Fibroblast of lung (primary cell): ENCODE measurements at regions not wholly inside any gene's neighbourhood (a gene's known extent, or its start where the extent isn't known, plus 50 kb on each side); places are given as distances from the start of the nearest gene placed in this dataset.

ENCODE experiments used
- DNase-seq, 2 donors: peaks; one replicate each; pipeline versions ENCODE4 v3.0.0 to v3.0.0-alpha.2; 2010; ENCODE audit warnings: low read depth in 2 of 2
- H2AFZ ChIP-seq: 2 replicates; pipeline ENCODE4 v1.5.1; 2012; ENCODE audit warnings: low read length, control low read depth, inconsistent platforms
- H3K27ac ChIP-seq: 2 replicates; pipeline ENCODE4 v1.5.1; 2011; ENCODE audit warnings: low read length, control low read depth; ENCODE audit not compliant: insufficient read depth
- H3K27me3 ChIP-seq: 2 replicates; pipeline ENCODE4 v1.5.1; 2011; ENCODE audit warnings: mild to moderate bottlenecking, low read length; ENCODE audit not compliant: control insufficient read depth, insufficient read depth
- H3K36me3 ChIP-seq: 2 replicates; pipeline ENCODE4 v1.5.1; 2011; ENCODE audit warnings: low read length; ENCODE audit not compliant: control insufficient read depth, insufficient read depth
- H3K4me1 ChIP-seq: 2 replicates; pipeline ENCODE4 v1.5.1; 2011; ENCODE audit warnings: low read length; ENCODE audit not compliant: control insufficient read depth, insufficient read depth; ENCODE audit errors: extremely low read depth
- H3K4me2 ChIP-seq: 2 replicates; pipeline ENCODE4 v1.5.1; 2011; ENCODE audit warnings: low read length, control low read depth; ENCODE audit not compliant: insufficient read depth; ENCODE audit errors: extremely low read depth
- H3K4me3 ChIP-seq, 4 experiments: fragments of 200-600 bp in 1 of 4; sonication (generic) in 1 of 4; replicated peaks in 1 of 4; 2 replicates each; pipeline ENCODE4 v1.5.1; 2011 to 2016; ENCODE audit warnings: low read length in 4 of 4, low read depth in 3 of 4, mild to moderate bottlenecking in 3 of 4, control low read depth in 2 of 4, inconsistent platforms in 1 of 4, mixed read lengths in 1 of 4; ENCODE audit not compliant: insufficient read depth in 1 of 4; ENCODE audit errors: control extremely low read depth in 1 of 4
- H3K79me2 ChIP-seq: 2 replicates; pipeline ENCODE4 v1.5.1; 2012; ENCODE audit warnings: mild to moderate bottlenecking, low read length, inconsistent platforms; ENCODE audit not compliant: control insufficient read depth, insufficient read depth
- H3K9ac ChIP-seq: 2 replicates; pipeline ENCODE4 v1.5.1; 2011; ENCODE audit warnings: mild to moderate bottlenecking, low read length, control low read depth; ENCODE audit not compliant: insufficient read depth
- H3K9me3 ChIP-seq: 2 replicates; pipeline ENCODE4 v1.5.1; 2012; ENCODE audit warnings: low read depth, low read length; ENCODE audit not compliant: control insufficient read depth, insufficient read depth
- H4K20me1 ChIP-seq: 2 replicates; pipeline ENCODE4 v1.5.1; 2011; ENCODE audit warnings: low read length; ENCODE audit not compliant: control insufficient read depth, insufficient read depth; ENCODE audit errors: extremely low read depth
- CTCF ChIP-seq, 2 donors: IDR thresholded peaks in 1 of 2; conservative IDR thresholded peaks in 1 of 2; 1 replicate in 1 of 2; 2 replicates in 1 of 2; pipeline ENCODE4 v1.5.1; 2011 to 2012; ENCODE audit warnings: low read length in 2 of 2, control low read depth in 1 of 2, inconsistent platforms in 1 of 2, low read depth in 1 of 2, mild to moderate bottlenecking in 1 of 2
- EZH2 ChIP-seq: IDR thresholded peaks from 2 replicates; pipeline ENCODE4 v1.5.1; 2012; ENCODE audit warnings: low read length, control low read depth, mild to moderate bottlenecking; ENCODE audit errors: missing control alignments

- Histone ChIP-seq H3K4me1 (no peaks in the 10 kb centered on the region), H3K9ac (no peak overlapping the region), H3K9me3 (no peaks in the 10 kb centered on the region), H3K79me2 (no peaks in the 10 kb centered on the region), H2AFZ (no peak overlapping the region), H4K20me1 (no peaks in the 10 kb centered on the region), H3K4me2 (no peak overlapping the region), H3K27ac (no peak overlapping the region), H3K27me3 (no peaks in the 10 kb centered on the region), H3K4me3 (no peak overlapping the region), H3K36me3 (no peaks in the 10 kb centered on the region)
- DNase-seq, result peak; percentile 24 to 33
- TF ChIP-seq EZH2 (no peak), CTCF (conservative IDR thresholded peaks at IDR 0.05 in 1 of 2, IDR thresholded peaks at IDR 0.05 in 1 of 2; ENCODE audit: low read depth in 1 of 2, low read length in 2 of 2) (no peak)
Measured at GRCh38 chr2:122236152-122236874, 480.9 kb downstream of the TSN start.

GRCh38 chr2:122236925-122237324, 481.5 kb downstream of the TSN start:
- Histone ChIP-seq H4K20me1 (no peaks in the 10 kb centered on the region), H3K79me2 (no peaks in the 10 kb centered on the region), H3K27me3 (no peaks in the 10 kb centered on the region), H2AFZ (no peak overlapping the region), H3K4me3 (no peak overlapping the region), H3K9me3 (no peaks in the 10 kb centered on the region), H3K27ac (no peak overlapping the region), H3K4me1 (no peaks in the 10 kb centered on the region), H3K4me2 (no peak overlapping the region), H3K9ac (no peak overlapping the region), H3K36me3 (no peaks in the 10 kb centered on the region)
- DNase-seq, result no peak
- TF ChIP-seq CTCF (conservative IDR thresholded peaks at IDR 0.05 in 1 of 2, IDR thresholded peaks at IDR 0.05 in 1 of 2; ENCODE audit: low read depth in 1 of 2, low read length in 2 of 2) (no peak), EZH2 (no peak)

- H3K4me1 ChIP-seq, result no peaks in the 10 kb centered on the region
- no peak for DNase-seq
Measured at GRCh38 chr2:122237450-122237849, 482.0 kb downstream of the TSN start.

More at GRCh38 chr2:122237450-122237849, 482.0 kb downstream of the TSN start:
- Histone ChIP-seq H3K36me3 (no peaks in the 10 kb centered on the region), H3K27me3 (no peaks in the 10 kb centered on the region), H3K79me2 (no peaks in the 10 kb centered on the region), H3K4me3 (no peak overlapping the region), H3K9ac (no peak overlapping the region), H4K20me1 (no peaks in the 10 kb centered on the region), H2AFZ (no peak overlapping the region), H3K4me2 (no peak overlapping the region), H3K27ac (no peak overlapping the region), H3K9me3 (no peaks in the 10 kb centered on the region)
- no peak for TF ChIP-seq EZH2
- TF ChIP-seq CTCF (conservative IDR thresholded peaks at IDR 0.05 in 1 of 2, IDR thresholded peaks at IDR 0.05 in 1 of 2; ENCODE audit: low read depth in 1 of 2, low read length in 2 of 2), result no peak
